CD4-positive, alpha-beta memory T cell (primary cell): ENCODE measurements at regions not wholly inside any gene's neighbourhood (a gene's known extent, or its start where the extent isn't known, plus 50 kb on each side); places are given as distances from the start of the nearest gene placed in this dataset.

ENCODE experiments used
- CTCF ChIA-PET: fragments of 350-600 bp; sonication (Branson Sonifier 250); formaldehyde crosslinking; loops from one replicate; lab custom pipeline; 2021; ENCODE audit warnings: inconsistent platforms; ENCODE audit not compliant: partially characterized antibody; lab: Charles Lee
- POLR2A ChIA-PET: fragments of 350-600 bp; sonication (Branson Sonifier 250); formaldehyde crosslinking; loops from one replicate; lab custom pipeline; 2021; ENCODE audit not compliant: partially characterized antibody; lab: Charles Lee
- DNase-seq, 5 donors: peaks; one replicate each; pipeline versions ENCODE4 v3.0.0 to v3.0.0-alpha.2; 2020 to 2022; ENCODE audit warnings: mixed read lengths in 1 of 5
- H3K27ac ChIP-seq: one replicate; pipeline ENCODE4 v1.7.0; 2013; ENCODE audit warnings: low read depth, low read length
- H3K27me3 ChIP-seq: 2 replicates; pipeline ENCODE4 v1.7.0; 2013; ENCODE audit warnings: mild to moderate bottlenecking, low read length, moderate library complexity; ENCODE audit not compliant: insufficient read depth
- H3K36me3 ChIP-seq: 2 replicates; pipeline ENCODE4 v1.7.0; 2013; ENCODE audit warnings: mild to moderate bottlenecking, low read length, moderate library complexity; ENCODE audit not compliant: insufficient read depth
- H3K4me1 ChIP-seq: 2 replicates; pipeline ENCODE4 v1.7.0; 2013; ENCODE audit warnings: mild to moderate bottlenecking, low read length, moderate library complexity; ENCODE audit not compliant: insufficient read depth
- H3K4me3 ChIP-seq, 2 donors: one replicate each; pipeline ENCODE4 v1.7.0; 2013; ENCODE audit warnings: low read length in 2 of 2, mild to moderate bottlenecking in 1 of 2
- H3K9me3 ChIP-seq, 2 donors: one replicate each; pipeline ENCODE4 v1.7.0; 2013; ENCODE audit warnings: low read length in 2 of 2, control low read depth in 1 of 2; ENCODE audit not compliant: control insufficient read depth in 1 of 2
- H3K27ac Mint-ChIP-seq, 7 donors: one replicate each; pipeline ENCODE4 v1.8.0; 2020 to 2021; ENCODE audit warnings: mixed read lengths in 7 of 7, mild to moderate bottlenecking in 6 of 7, inconsistent platforms in 3 of 7, moderate library complexity in 3 of 7
- H3K27me3 Mint-ChIP-seq, 2 donors: one replicate each; pipeline ENCODE4 v1.8.0; 2020 to 2021; ENCODE audit warnings: mixed read lengths in 2 of 2
- H3K36me3 Mint-ChIP-seq, 2 donors: one replicate each; pipeline ENCODE4 v1.8.0; 2020 to 2021; ENCODE audit warnings: mixed read lengths in 2 of 2, inconsistent platforms in 1 of 2, mild to moderate bottlenecking in 1 of 2
- H3K4me1 Mint-ChIP-seq, 4 donors: one replicate each; pipeline ENCODE4 v1.8.0; 2020 to 2021; ENCODE audit warnings: mixed read lengths in 4 of 4, mild to moderate bottlenecking in 1 of 4
- H3K4me3 Mint-ChIP-seq, 8 donors: one replicate each; pipeline ENCODE4 v1.8.0; 2020 to 2021; ENCODE audit warnings: mixed read lengths in 8 of 8, mild to moderate bottlenecking in 7 of 8, moderate library complexity in 6 of 8, inconsistent platforms in 3 of 8
- H3K9me3 Mint-ChIP-seq, 8 donors: one replicate each; pipeline ENCODE4 v1.8.0; 2020 to 2021; ENCODE audit warnings: mixed read lengths in 8 of 8, mild to moderate bottlenecking in 5 of 8, inconsistent platforms in 3 of 8, moderate library complexity in 1 of 8
- intact Hi-C: fragments of 100-400 bp; cut with micrococcal nuclease; formaldehyde crosslinking; loops from one replicate; pipeline ENCODE4 v1.15.1; 2023

- Mint-ChIP-seq H3K4me3 (no peak overlapping the region), H3K27ac (no peak overlapping the region), H3K36me3 (no peaks in the 10 kb centered on the region), H3K4me1 (no peaks in the 10 kb centered on the region), H3K9me3 (peaks cover 0 to 5% (median 0%) of the 10 kb centered on the region in 8 donors), H3K27me3 (peaks cover 4 to 8% of the 10 kb centered on the region in 2 donors)
- ChIA-PET CTCF (no interaction called here), POLR2A (no interaction called here)
- no peaks in the 10 kb centered on the region for H3K27me3 ChIP-seq
- intact Hi-C loops, result no loop called here
- H3K27ac ChIP-seq, result no peak overlapping the region
- no peak for DNase-seq
- H3K36me3 ChIP-seq, result no peaks in the 10 kb centered on the region
- no peaks in the 10 kb centered on the region for H3K9me3 ChIP-seq
- no peaks in the 10 kb centered on the region for H3K4me1 ChIP-seq
- H3K4me3 ChIP-seq, result no peak overlapping the region
Measured at GRCh38 chr4:129232589-129233337, 136.8 kb downstream of the C4orf33 start.

GRCh38 chr4:129233691-129234090 lies 137.7 kb downstream of the C4orf33 start:
- DNase-seq, result no peak
- Histone ChIP-seq H3K36me3 (no peaks in the 10 kb centered on the region), H3K9me3 (no peaks in the 10 kb centered on the region), H3K27ac (no peak overlapping the region), H3K4me1 (no peaks in the 10 kb centered on the region), H3K4me3 (no peak overlapping the region), H3K27me3 (no peaks in the 10 kb centered on the region)
- ChIA-PET POLR2A (no interaction called here), CTCF (no interaction called here)
- Mint-ChIP-seq H3K4me3 (no peak overlapping the region), H3K9me3 (peaks cover 0 to 5% (median 0%) of the 10 kb centered on the region in 8 donors), H3K4me1 (no peaks in the 10 kb centered on the region), H3K27me3 (peaks cover 4 to 8% of the 10 kb centered on the region in 2 donors), H3K36me3 (no peaks in the 10 kb centered on the region), H3K27ac (no peak overlapping the region)
- intact Hi-C loops, result no loop called here

- Mint-ChIP-seq H3K4me1 (no peaks in the 10 kb centered on the region), H3K27me3 (peaks cover 0 to 5% of the 10 kb centered on the region in 2 donors), H3K4me3 (no peak overlapping the region), H3K9me3 (peaks cover 0 to 3% (median 0%) of the 10 kb centered on the region in 8 donors), H3K27ac (no peak overlapping the region), H3K36me3 (no peaks in the 10 kb centered on the region)
- H3K27me3 ChIP-seq, result no peaks in the 10 kb centered on the region
- H3K4me3 ChIP-seq, result no peak overlapping the region
- H3K27ac ChIP-seq, result no peak overlapping the region
- H3K9me3 ChIP-seq, result no peaks in the 10 kb centered on the region
- no peak for DNase-seq
- H3K4me1 ChIP-seq, result no peaks in the 10 kb centered on the region
- ChIA-PET CTCF (interaction anchor here (0.6 kb wide), 1 partner anchor 11 kb away, joined by 3 read pairs; no protein-coding TSS in a partner anchor), POLR2A (no interaction called here)
- intact Hi-C loops, result no loop called here
- H3K36me3 ChIP-seq, result no peaks in the 10 kb centered on the region
Measured at GRCh38 chr4:129236351-129236750, 140.4 kb downstream of the C4orf33 start.

- Histone ChIP-seq H3K9me3 (no peaks in the 10 kb centered on the region), H3K27ac (no peak overlapping the region), H3K36me3 (no peaks in the 10 kb centered on the region), H3K4me3 (no peak overlapping the region), H3K4me1 (no peaks in the 10 kb centered on the region), H3K27me3 (no peaks in the 10 kb centered on the region)
- ChIA-PET POLR2A (no interaction called here), CTCF (no interaction called here)
- Mint-ChIP-seq H3K27ac (no peak overlapping the region), H3K4me3 (no peak overlapping the region), H3K4me1 (no peaks in the 10 kb centered on the region), H3K36me3 (no peaks in the 10 kb centered on the region), H3K9me3 (peaks cover 0 to 3% (median 0%) of the 10 kb centered on the region in 8 donors), H3K27me3 (peaks cover 0 to 1% of the 10 kb centered on the region in 2 donors)
- no peak for DNase-seq
- intact Hi-C loops, result no loop called here
Measured at GRCh38 chr4:129239088-129239487, 143.1 kb downstream of the C4orf33 start.

- Histone ChIP-seq H3K9me3 (no peaks in the 10 kb centered on the region), H3K27me3 (no peaks in the 10 kb centered on the region), H3K4me1 (no peaks in the 10 kb centered on the region), H3K36me3 (no peaks in the 10 kb centered on the region), H3K4me3 (no peak overlapping the region), H3K27ac (no peak overlapping the region)
- Mint-ChIP-seq H3K4me1 (no peaks in the 10 kb centered on the region), H3K9me3 (peaks cover 0 to 2% (median 0%) of the 10 kb centered on the region in 8 donors), H3K36me3 (no peaks in the 10 kb centered on the region), H3K4me3 (no peak overlapping the region), H3K27me3 (peaks cover 0 to 1% of the 10 kb centered on the region in 2 donors), H3K27ac (no peak overlapping the region)
- intact Hi-C loops, result no loop called here
- ChIA-PET POLR2A (no interaction called here), CTCF (no interaction called here)
- DNase-seq, result no peak
Measured at GRCh38 chr4:129240816-129241215, 144.9 kb downstream of the C4orf33 start.

GRCh38 chr4:129246145-129246544 lies 150.2 kb downstream of the C4orf33 start:
- H3K9me3 ChIP-seq, result no peaks in the 10 kb centered on the region
- intact Hi-C loops, result no loop called here
- ChIA-PET POLR2A (no interaction called here), CTCF (no interaction called here)
- peaks cover 0 to 3% of the 10 kb centered on the region in 2 donors for H3K27me3 Mint-ChIP-seq
- no peaks in the 10 kb centered on the region for H3K9me3 Mint-ChIP-seq
- no peak overlapping the region for H3K27ac ChIP-seq
- H3K4me1 Mint-ChIP-seq, result no peaks in the 10 kb centered on the region
- no peak for DNase-seq
- no peak overlapping the region for H3K4me3 Mint-ChIP-seq
- no peaks in the 10 kb centered on the region for H3K27me3 ChIP-seq
- H3K36me3 Mint-ChIP-seq, result no peaks in the 10 kb centered on the region
- no peak overlapping the region for H3K4me3 ChIP-seq
- no peaks in the 10 kb centered on the region for H3K36me3 ChIP-seq
- H3K4me1 ChIP-seq, result no peaks in the 10 kb centered on the region
- no peak overlapping the region for H3K27ac Mint-ChIP-seq

GRCh38 chr4:129246910-129247461 lies 151.0 kb downstream of the C4orf33 start:
- CTCF ChIA-PET, result interaction anchor here (0.9 kb wide), 1 partner anchor 24 kb away, joined by 3 read pairs; no protein-coding TSS in a partner anchor
- Histone ChIP-seq H3K36me3 (no peaks in the 10 kb centered on the region), H3K4me1 (no peaks in the 10 kb centered on the region), H3K27ac (no peak overlapping the region), H3K9me3 (no peaks in the 10 kb centered on the region), H3K27me3 (no peaks in the 10 kb centered on the region), H3K4me3 (no peak overlapping the region)
- Mint-ChIP-seq H3K36me3 (no peaks in the 10 kb centered on the region), H3K4me1 (no peaks in the 10 kb centered on the region), H3K27me3 (peaks cover under 1 to 3% of the 10 kb centered on the region in 2 donors), H3K9me3 (no peaks in the 10 kb centered on the region), H3K4me3 (no peak overlapping the region), H3K27ac (no peak overlapping the region)
- intact Hi-C loops, result no loop called here
- POLR2A ChIA-PET, result no interaction called here
- no peak for DNase-seq
